ENCODE measurements at regions not wholly inside any gene's neighbourhood (a gene's known extent, or its start where the extent isn't known, plus 50 kb on each side); places are given as distances from the start of the nearest gene placed in this dataset.

- H3K79me2 ChIP-seq (ENCODE audit: control insufficient read depth, insufficient read depth, low read length), result no peaks in the 10 kb centered on the region
- no peak for ATAC-seq (ENCODE audit: low read depth)
- H3K9me3 ChIP-seq (ENCODE audit: control extremely low read depth in 1 of 3, control insufficient read depth in 2 of 3, insufficient read depth in 1 of 3, low read length in 2 of 3), result no peaks in the 10 kb centered on the region
- WGBS (ENCODE audit: insufficient coverage), result 100% methylated on average over 2 of the region's 6 CpGs
- H3K4me2 ChIP-seq (replicated peaks; ENCODE audit: low read depth, low read length, poor library complexity, severe bottlenecking), result no peak overlapping the region
- TF ChIP-seq EZH2 (IDR thresholded peaks at IDR 0.05; ENCODE audit: borderline replicate concordance, insufficient read depth, low read depth, low read length, poor library complexity, severe bottlenecking) (no peak), CTCF (IDR thresholded peaks at IDR 0.05) (no peak)
- H4K20me1 ChIP-seq (ENCODE audit: control insufficient read depth, insufficient read depth, low read length, poor library complexity, severe bottlenecking), result no peaks in the 10 kb centered on the region
- H3K4me3 ChIP-seq (ENCODE audit: control extremely low read depth in 1 of 5, extremely low read depth in 1 of 5, insufficient read depth in 1 of 5, low read depth in 2 of 5, low read length in 4 of 5), result no peak overlapping the region
- ChIA-PET CTCF (no interaction called here), POLR2A (no interaction called here)
- no peaks in the 10 kb centered on the region for H3K27me3 Mint-ChIP-seq
- no peak overlapping the region for H3K27ac ChIP-seq (ENCODE audit: low read length in 2 of 2)
- no peaks in the 10 kb centered on the region for H3K4me1 ChIP-seq (ENCODE audit: control insufficient read depth in 2 of 2, insufficient read depth in 2 of 2, low read length in 2 of 2)
- no peak overlapping the region for H3K4me3 Mint-ChIP-seq
- no peak overlapping the region for H3K9ac ChIP-seq (ENCODE audit: low read length)
- H3K4me1 Mint-ChIP-seq, result no peaks in the 10 kb centered on the region
- H3K27ac Mint-ChIP-seq, result no peak overlapping the region
- DNase-seq, result no peak
- H3K9me3 Mint-ChIP-seq (ENCODE audit: insufficient read depth), result no peaks in the 10 kb centered on the region
- intact Hi-C loops (cut with micrococcal nuclease), result no loop called here
- H2AFZ ChIP-seq (ENCODE audit: insufficient read depth, low read depth, low read length, poor library complexity, severe bottlenecking), result no peak overlapping the region
- no peaks in the 10 kb centered on the region for H3K36me3 ChIP-seq (replicated peaks in 1 of 2; ENCODE audit: control extremely low read depth in 1 of 2, control insufficient read depth in 1 of 2, extremely low read depth in 1 of 2, insufficient read depth in 2 of 2, low read length in 1 of 2)
- H3K27me3 ChIP-seq (replicated peaks in 1 of 4; ENCODE audit: control extremely low read depth in 1 of 4, control insufficient read depth in 3 of 4, insufficient read depth in 4 of 4, low read length in 3 of 4), result no peaks in the 10 kb centered on the region
Measured at GRCh38 chr14:48925184-48925583, 661.0 kb downstream of the RPS29 start.

GRCh38 chr14:48914921-48915320, 671.3 kb downstream of the RPS29 start:
- Mint-ChIP-seq H3K27ac (no peak overlapping the region), H3K27me3 (peaks cover 13% of the 10 kb centered on the region), H3K9me3 (ENCODE audit: insufficient read depth) (no peaks in the 10 kb centered on the region), H3K4me3 (no peak overlapping the region), H3K4me1 (no peaks in the 10 kb centered on the region)
- Histone ChIP-seq H3K27ac (ENCODE audit: low read length in 2 of 2) (no peak overlapping the region), H3K4me2 (replicated peaks; ENCODE audit: low read depth, low read length, poor library complexity, severe bottlenecking) (no peak overlapping the region), H3K4me3 (ENCODE audit: control extremely low read depth in 1 of 5, extremely low read depth in 1 of 5, insufficient read depth in 1 of 5, low read depth in 2 of 5, low read length in 4 of 5) (no peak overlapping the region), H3K9me3 (ENCODE audit: control extremely low read depth in 1 of 3, control insufficient read depth in 2 of 3, insufficient read depth in 1 of 3, low read length in 2 of 3) (no peaks in the 10 kb centered on the region), H2AFZ (ENCODE audit: insufficient read depth, low read depth, low read length, poor library complexity, severe bottlenecking) (no peak overlapping the region), H3K79me2 (ENCODE audit: control insufficient read depth, insufficient read depth, low read length) (no peaks in the 10 kb centered on the region), H3K9ac (ENCODE audit: low read length) (no peak overlapping the region), H4K20me1 (ENCODE audit: control insufficient read depth, insufficient read depth, low read length, poor library complexity, severe bottlenecking) (no peaks in the 10 kb centered on the region), H3K36me3 (replicated peaks in 1 of 2; ENCODE audit: control extremely low read depth in 1 of 2, control insufficient read depth in 1 of 2, extremely low read depth in 1 of 2, insufficient read depth in 2 of 2, low read length in 1 of 2) (no peaks in the 10 kb centered on the region), H3K4me1 (ENCODE audit: control insufficient read depth in 2 of 2, insufficient read depth in 2 of 2, low read length in 2 of 2) (no peaks in the 10 kb centered on the region), H3K27me3 (replicated peaks in 1 of 4; ENCODE audit: control extremely low read depth in 1 of 4, control insufficient read depth in 3 of 4, insufficient read depth in 4 of 4, low read length in 3 of 4) (no peaks in the 10 kb centered on the region)
- intact Hi-C loops (cut with micrococcal nuclease), result no loop called here
- WGBS (ENCODE audit: insufficient coverage), result no CpG with 5 or more reads among the region's 4 CpGs
- TF ChIP-seq EZH2 (IDR thresholded peaks at IDR 0.05; ENCODE audit: borderline replicate concordance, insufficient read depth, low read depth, low read length, poor library complexity, severe bottlenecking) (no peak), CTCF (IDR thresholded peaks at IDR 0.05) (no peak)
- ATAC-seq (ENCODE audit: low read depth) (no peak), DNase-seq (no peak)
- ChIA-PET POLR2A (no interaction called here), CTCF (no interaction called here)
